HepG2 (cell line): ENCODE measurements at regions not wholly inside any gene's neighbourhood (a gene's known extent, or its start where the extent isn't known, plus 50 kb on each side); places are given as distances from the start of the nearest gene placed in this dataset.

Source experiments
- ATAC-seq: fragments of 200-7000 bp; cut with Tn5 transposase; 3 replicates; pipeline ENCODE4 v1.9.1; 2020; ENCODE audit warnings: mild to moderate bottlenecking, moderate library complexity
- BruUV-seq: library from RNA; stranded (reverse); fragments of 400-500 nt; replicated peaks from 2 replicates; lab custom pipeline; 2021; lab: Mats Ljungman, UMichigan
- CTCF ChIA-PET: fragments of 300-600 bp; formaldehyde crosslinking; extraction: SDS; loops from one replicate; lab custom pipeline; 2021; ENCODE audit warnings: low total read pairs, inconsistent platforms, low intra/inter-chr PET ratio; lab: Yijun Ruan, JAX
- POLR2A ChIA-PET: fragments of 350-600 bp; sonication (Branson Sonifier 250); formaldehyde crosslinking; loops from one replicate; lab custom pipeline; 2020; ENCODE audit warnings: antibody characterized with exemption, inconsistent platforms; lab: Yijun Ruan, JAX
- DNase-seq: peaks from one replicate; pipeline ENCODE4 v3.0.0-alpha.2; 2015; ENCODE audit warnings: low spot score
- FAIRE-seq: peaks from 3 replicates; lab custom pipeline; 2011; peaks lifted over from hg19 to GRCh38; lab: Jason Lieb, UNC
- H2AFZ ChIP-seq: one replicate; pipeline ENCODE4 v1.6.1; 2011; ENCODE audit warnings: low read length, inconsistent platforms
- H3K27ac ChIP-seq: fragments of 300-600 bp; 3 replicates; pipeline ENCODE4 v1.8.0; 2011; ENCODE audit warnings: mixed run types, mild to moderate bottlenecking, mixed read lengths, low read length, inconsistent platforms; ENCODE audit not compliant: insufficient read depth; ENCODE audit errors: extremely low read length
- H3K27me3 ChIP-seq, 2 experiments: fragments of 200-600 bp in 1 of 2; 2 replicates in 1 of 2; 3 replicates in 1 of 2; pipeline versions ENCODE4 v1.6.0 to v1.8.0; 2011; ENCODE audit warnings: low read length in 2 of 2, mild to moderate bottlenecking in 2 of 2, moderate library complexity in 2 of 2, inconsistent platforms in 1 of 2; ENCODE audit not compliant: insufficient read depth in 2 of 2, control insufficient read depth in 1 of 2
- H3K36me3 ChIP-seq, 2 experiments: fragments of 200-600 bp in 1 of 2; replicated peaks in 1 of 2; 2 replicates in 1 of 2; 3 replicates in 1 of 2; pipeline versions ENCODE4 v1.5.1 to v1.8.0; 2011; ENCODE audit warnings: low read length in 2 of 2, inconsistent platforms in 1 of 2; ENCODE audit not compliant: insufficient read depth in 2 of 2, control insufficient read depth in 1 of 2
- H3K4me1 ChIP-seq: 2 replicates; pipeline ENCODE4 v1.5.1; 2012; ENCODE audit warnings: low read length, inconsistent platforms; ENCODE audit not compliant: insufficient read depth
- H3K4me2 ChIP-seq: 2 replicates; pipeline ENCODE4 v1.6.0; 2011; ENCODE audit warnings: low read depth, low read length, inconsistent platforms
- H3K4me3 ChIP-seq, 3 experiments: fragments of 200-600 bp in 1 of 3; sonication (generic), shearing (Covaris generic) in 1 of 3; replicated peaks in 1 of 3; 2 replicates each; pipeline ENCODE4 v1.5.1; 2011 to 2016; ENCODE audit warnings: low read length in 3 of 3, inconsistent platforms in 2 of 3, low read depth in 2 of 3, mild to moderate bottlenecking in 2 of 3, control low read depth in 1 of 3, mixed read lengths in 1 of 3; ENCODE audit not compliant: insufficient read depth in 1 of 3
- H3K79me2 ChIP-seq: one replicate; pipeline ENCODE4 v1.6.1; 2011; ENCODE audit warnings: low read length, inconsistent platforms; ENCODE audit not compliant: insufficient read depth
- H3K9ac ChIP-seq: 2 replicates; pipeline ENCODE4 v1.6.0; 2011; ENCODE audit warnings: mild to moderate bottlenecking, low read depth, low read length, inconsistent platforms; ENCODE audit not compliant: insufficient read depth
- H3K9me3 ChIP-seq: 2 replicates; pipeline ENCODE4 v1.5.1; 2012; ENCODE audit warnings: mild to moderate bottlenecking, low read length
- H4K20me1 ChIP-seq: 2 replicates; pipeline ENCODE4 v1.6.0; 2011; ENCODE audit warnings: inconsistent platforms, mild to moderate bottlenecking, low read length, moderate library complexity; ENCODE audit not compliant: insufficient read depth
- CTCF ChIP-seq: sonication (generic); formaldehyde crosslinking; IDR thresholded peaks from 2 replicates; pipeline ENCODE4 v1.5.0; 2020; ENCODE audit warnings: mild to moderate bottlenecking, missing genetic modification reagents, moderate library complexity
- FOXA1 ChIP-seq, 2 experiments: fragments of 450-650 bp in 1 of 2; sonication (generic) in 1 of 2; formaldehyde crosslinking in 1 of 2; IDR thresholded peaks; 2 replicates each; pipeline versions ENCODE4 v1.4.0 to v1.6.1; 2016 to 2020; ENCODE audit warnings: missing genetic modification reagents in 1 of 2
- GRHL1 ChIP-seq: sonication (generic); formaldehyde crosslinking; conservative IDR thresholded peaks from 2 replicates; pipeline ENCODE4 v1.8.0; 2022; ENCODE audit warnings: missing genetic modification reagents
- MAFF ChIP-seq: IDR thresholded peaks from 2 replicates; pipeline ENCODE4 v1.6.1; 2011; ENCODE audit warnings: low read depth, low read length, improper control_type of control experiment
- MLLT10 ChIP-seq: sonication (generic); formaldehyde crosslinking; IDR thresholded peaks from 2 replicates; pipeline ENCODE4 v1.4.0; 2020; ENCODE audit warnings: missing genetic modification reagents
- NFE2 ChIP-seq: sonication (generic); formaldehyde crosslinking; IDR thresholded peaks from 2 replicates; pipeline ENCODE4 v1.4.0; 2020; ENCODE audit warnings: missing genetic modification reagents
- PITX1 ChIP-seq: sonication (generic); formaldehyde crosslinking; IDR thresholded peaks from 2 replicates; pipeline ENCODE4 v1.5.1; 2020; ENCODE audit warnings: mild to moderate bottlenecking, missing genetic modification reagents
- POLR2A ChIP-seq, 2 experiments: IDR thresholded peaks; 2 replicates each; pipeline ENCODE4 v1.6.1; 2011; ENCODE audit warnings: low read depth in 2 of 2, low read length in 2 of 2, mild to moderate bottlenecking in 1 of 2, moderate library complexity in 1 of 2; ENCODE audit not compliant: insufficient read depth in 1 of 2
- SCMH1 ChIP-seq: sonication (generic); formaldehyde crosslinking; IDR thresholded peaks from 2 replicates; pipeline ENCODE4 v1.9.0; 2021; ENCODE audit warnings: missing genetic modification reagents, mild to moderate bottlenecking, borderline replicate concordance
- SIX1 ChIP-seq: sonication (generic); formaldehyde crosslinking; IDR thresholded peaks from 2 replicates; pipeline ENCODE4 v1.4.0; 2020; ENCODE audit warnings: missing genetic modification reagents, borderline replicate concordance
- SUZ12 ChIP-seq: fragments of 150-350 bp; IDR thresholded peaks from 2 replicates; pipeline ENCODE4 v1.6.1; 2014; ENCODE audit warnings: low read depth, low read length
- YEATS2 ChIP-seq: sonication (generic); formaldehyde crosslinking; IDR thresholded peaks from 2 replicates; pipeline ENCODE4 v1.4.0; 2020; ENCODE audit warnings: missing genetic modification reagents, borderline replicate concordance
- ZFAT ChIP-seq: sonication (generic); formaldehyde crosslinking; conservative IDR thresholded peaks from 2 replicates; pipeline ENCODE4 v1.8.1; 2023; ENCODE audit warnings: missing genetic modification reagents, inconsistent platforms
- ZMAT5 ChIP-seq: sonication (generic); formaldehyde crosslinking; IDR thresholded peaks from 2 replicates; pipeline ENCODE4 v1.5.0; 2020; ENCODE audit warnings: mild to moderate bottlenecking, low read depth, missing genetic modification reagents, borderline replicate concordance
- ZNF567 ChIP-seq: sonication (generic); formaldehyde crosslinking; IDR thresholded peaks from 2 replicates; pipeline ENCODE4 v1.8.1; 2023; ENCODE audit warnings: mild to moderate bottlenecking, missing genetic modification reagents, borderline replicate concordance
- ZNF569 ChIP-seq: sonication (generic); formaldehyde crosslinking; IDR thresholded peaks from 2 replicates; pipeline ENCODE4 v1.5.0; 2020; ENCODE audit warnings: mild to moderate bottlenecking, missing genetic modification reagents, moderate library complexity, borderline replicate concordance
- ZNF619 ChIP-seq: sonication (generic); formaldehyde crosslinking; IDR thresholded peaks from 2 replicates; pipeline ENCODE4 v1.4.0; 2020; ENCODE audit warnings: mild to moderate bottlenecking, missing genetic modification reagents
- ZNF780A ChIP-seq: sonication (generic); formaldehyde crosslinking; IDR thresholded peaks from 2 replicates; pipeline ENCODE4 v1.8.0; 2022; ENCODE audit warnings: mild to moderate bottlenecking, missing genetic modification reagents, moderate library complexity
- WGBS: methylation state at CpG from one replicate; pipeline ENCODE4 v1.1.6; 2017; ENCODE audit warnings: low lambda C conversion rate; 5-methylcytosine and 5-hydroxymethylcytosine counted together
- in situ Hi-C: cut with HindIII; loops from 2 replicates; pipeline ENCODE4 v1.10.0; 2017; ENCODE audit warnings: low pct_unique_long_range_greater_than_20kb; ENCODE audit not compliant: extremely low pct_ligation_motif_present
- intact Hi-C: fragments of 100-400 bp; cut with micrococcal nuclease; formaldehyde crosslinking; loops from one replicate; pipeline ENCODE4 v1.10.0; 2022; ENCODE audit not compliant: unreplicated experiment

- Histone ChIP-seq H3K27ac (no peak overlapping the region), H3K9ac (no peak overlapping the region), H3K79me2 (no peaks in the 10 kb centered on the region), H3K27me3 (peaks cover 1 to 9% of the 10 kb centered on the region in 2 experiments; a peak in 3 of 5 replicates), H3K4me3 (no peak overlapping the region), H3K4me2 (no peak overlapping the region), H3K36me3 (no peaks in the 10 kb centered on the region), H3K9me3 (no peaks in the 10 kb centered on the region), H4K20me1 (no peaks in the 10 kb centered on the region), H2AFZ (no peak overlapping the region)
- intact Hi-C loops (no loop called here), in situ Hi-C loops (no loop called here)
- FAIRE-seq (no peak), ATAC-seq (no peak), DNase-seq (no peak)
- CTCF ChIA-PET, result no interaction called here
- BruUV-seq, result no TSS peak
- POLR2A ChIA-PET, result no interaction called here
- 48% methylated on average over 7 of the region's 8 CpGs for WGBS
- no peak for TF ChIP-seq NFE2
- TF ChIP-seq SUZ12, result no peak
- no peak for TF ChIP-seq ZNF619 (CRISPR knock-in tag)
- TF ChIP-seq ZNF569 (CRISPR knock-in tag), result no peak
- no peak for TF ChIP-seq MLLT10 (CRISPR knock-in tag)
- TF ChIP-seq MAFF, result no peak
- no peak for TF ChIP-seq YEATS2 (CRISPR knock-in tag)
- no peak for TF ChIP-seq FOXA1 (IDR thresholded peaks at IDR 0.05)
- no peak for TF ChIP-seq FOXA1 (CRISPR knock-in tag; IDR thresholded peaks at IDR 0.05)
- no peak for TF ChIP-seq PITX1 (CRISPR knock-in tag)
- no peak for TF ChIP-seq POLR2A (IDR thresholded peaks at IDR 0.05; ENCODE audit: insufficient read depth in 1 of 2, low read depth in 2 of 2, low read length in 2 of 2)
- TF ChIP-seq, all 625 proteins: peak for 0
- no peaks in the 10 kb centered on the region for H3K4me1 ChIP-seq
Observed at GRCh38 chr11:119505861-119506260, 82.9 kb upstream of the THY1 start.

- Histone ChIP-seq H4K20me1 (no peaks in the 10 kb centered on the region), H3K9me3 (no peaks in the 10 kb centered on the region), H3K27me3 (peaks cover 1 to 7% of the 10 kb centered on the region in 2 experiments; a peak in 3 of 5 replicates), H3K9ac (no peak overlapping the region), H2AFZ (no peak overlapping the region), H3K4me1 (no peaks in the 10 kb centered on the region), H3K27ac (no peak overlapping the region), H3K36me3 (no peaks in the 10 kb centered on the region), H3K4me3 (no peak overlapping the region), H3K79me2 (no peaks in the 10 kb centered on the region), H3K4me2 (no peak overlapping the region)
- WGBS, result 42% methylated on average over 5 of the region's 5 CpGs
- CTCF ChIA-PET, result no interaction called here
- in situ Hi-C loops, result no loop called here
- intact Hi-C loops, result no loop called here
- BruUV-seq, result no TSS peak
- POLR2A ChIA-PET, result no interaction called here
- ATAC-seq, result no peak
- FAIRE-seq, result no peak
- DNase-seq, result no peak
- TF ChIP-seq GRHL1, result no peak
- no peak for TF ChIP-seq ZNF567
- no peak for TF ChIP-seq ZFAT (CRISPR knock-in tag)
- TF ChIP-seq SIX1 (CRISPR knock-in tag), result no peak
- TF ChIP-seq ZMAT5 (CRISPR knock-in tag), result no peak
- TF ChIP-seq SCMH1 (CRISPR knock-in tag), result no peak
- TF ChIP-seq CTCF (CRISPR knock-in tag), result no peak
- TF ChIP-seq ZNF780A, result no peak
Observed at GRCh38 chr11:119505071-119505470, 82.1 kb upstream of the THY1 start.
